A549 (cell line): ENCODE measurements at regions not wholly inside any gene's neighbourhood (a gene's known extent, or its start where the extent isn't known, plus 50 kb on each side); places are given as distances from the start of the nearest gene placed in this dataset.
A peak's percentile ranks its signal among the peaks of the same experiment; 100 is the strongest.

Experiments used
- ATAC-seq, 2 experiments: fragments of 200-7000 bp in 1 of 2; fragments of >200 bp in 1 of 2; cut with Nextera tagmentation in 1 of 2; cut with Tn5 transposase in 1 of 2; 3 replicates each; pipeline versions ENCODE4 v1.8.0 to v1.9.1; 2018 to 2020; ENCODE audit warnings: mild to moderate bottlenecking in 1 of 2, moderate library complexity in 1 of 2
- CTCF ChIA-PET: fragments of 300-600 bp; sonication (Branson Sonifier 250); formaldehyde crosslinking; extraction: SDS; loops from one replicate; lab custom pipeline; 2021; ENCODE audit warnings: antibody characterized with exemption, inconsistent platforms; lab: Yijun Ruan, JAX
- POLR2A ChIA-PET: fragments of 350-600 bp; formaldehyde crosslinking; extraction: SDS; loops from one replicate; lab custom pipeline; 2021; ENCODE audit warnings: antibody characterized with exemption, inconsistent platforms; lab: Yijun Ruan, JAX
- DNase-seq, 2 experiments: peaks; one replicate each; pipeline versions ENCODE4 v3.0.0 to v3.0.0-alpha.2; 2011 to 2016; ENCODE audit warnings: low read depth in 1 of 2, low spot score in 1 of 2
- FAIRE-seq: peaks from 2 replicates; lab custom pipeline; 2011; peaks lifted over from hg19 to GRCh38; lab: Jason Lieb, UNC
- H3K27ac ChIP-seq, 2 experiments: fragments of >200 bp; sonication (Bioruptor Twin); formaldehyde crosslinking; 3 replicates each; pipeline ENCODE4 v1.5.1; 2016 to 2017
- H3K4me1 ChIP-seq: fragments of >200 bp; sonication (Bioruptor Twin); formaldehyde crosslinking; 3 replicates; pipeline ENCODE4 v1.6.1; 2016
- H3K4me2 ChIP-seq: fragments of >200 bp; sonication (Bioruptor Twin); formaldehyde crosslinking; 3 replicates; pipeline ENCODE4 v1.6.1; 2016
- H3K4me3 ChIP-seq: fragments of >200 bp; sonication (Bioruptor Twin); formaldehyde crosslinking; 3 replicates; pipeline ENCODE4 v1.5.1; 2016
- H3K9me3 ChIP-seq: fragments of >200 bp; sonication (Bioruptor Twin); formaldehyde crosslinking; 3 replicates; pipeline ENCODE4 v1.6.1; 2016
- BHLHE40 ChIP-seq: IDR thresholded peaks from 2 replicates; pipeline ENCODE4 v1.6.1; 2012; ENCODE audit warnings: low read depth, low read length, inconsistent platforms
- CEBPB ChIP-seq, 2 experiments: fragments of >200 bp in 1 of 2; sonication (Bioruptor Twin) in 1 of 2; formaldehyde crosslinking in 1 of 2; IDR thresholded peaks; 2 replicates each; pipeline ENCODE4 v1.6.1; 2012 to 2016
- CHD2 ChIP-seq: fragments of 150-350 bp; IDR thresholded peaks from 2 replicates; pipeline ENCODE4 v1.6.1; 2014; ENCODE audit warnings: low read length; ENCODE audit not compliant: partially characterized antibody
- CHD4 ChIP-seq: fragments of 200-600 bp; sonication (generic); IDR thresholded peaks from 2 replicates; pipeline ENCODE4 v1.6.1; 2016; ENCODE audit warnings: antibody characterized with exemption, mild to moderate bottlenecking, borderline replicate concordance
- EHF ChIP-seq: fragments of 250-450 bp; sonication (Bioruptor Pico); IDR thresholded peaks from 2 replicates; pipeline ENCODE4 v1.5.0; 2020; ENCODE audit warnings: mild to moderate bottlenecking
- EHMT2 ChIP-seq: fragments of 200-600 bp; sonication (generic); IDR thresholded peaks from 2 replicates; pipeline ENCODE4 v1.6.1; 2016; ENCODE audit warnings: antibody characterized with exemption, low read depth, mild to moderate bottlenecking, moderate library complexity
- ESRRA ChIP-seq: fragments of 150-350 bp; IDR thresholded peaks from 2 replicates; pipeline ENCODE4 v1.6.1; 2014; ENCODE audit warnings: mild to moderate bottlenecking, low read length, borderline replicate concordance
- GATA3 ChIP-seq: IDR thresholded peaks from 2 replicates; pipeline ENCODE4 v1.6.1; 2012; ENCODE audit warnings: borderline replicate concordance
- HOXB13 ChIP-seq: fragments of 250-450 bp; sonication (Bioruptor Pico); IDR thresholded peaks from 2 replicates; pipeline ENCODE4 v1.5.0; 2020; ENCODE audit warnings: low read depth, mild to moderate bottlenecking, moderate library complexity
- MAFK ChIP-seq: fragments of 450-650 bp; IDR thresholded peaks from 2 replicates; pipeline ENCODE4 v1.6.1; 2014; ENCODE audit not compliant: partially characterized antibody
- PHF8 ChIP-seq: fragments of 200-600 bp; sonication (generic); IDR thresholded peaks from 2 replicates; pipeline ENCODE4 v1.6.1; 2016; ENCODE audit warnings: low read depth, mild to moderate bottlenecking, antibody characterized with exemption, moderate library complexity, borderline replicate concordance
- RAD21 ChIP-seq, 2 experiments: fragments of >200 bp in 1 of 2; sonication (Bioruptor Twin) in 1 of 2; formaldehyde crosslinking in 1 of 2; IDR thresholded peaks in 1 of 2; conservative IDR thresholded peaks in 1 of 2; 2 replicates in 1 of 2; 3 replicates in 1 of 2; pipeline ENCODE4 v1.6.1; 2012 to 2018; ENCODE audit warnings: inconsistent platforms in 1 of 2
- RARB ChIP-seq: fragments of 250-450 bp; sonication (Bioruptor Pico); IDR thresholded peaks from 2 replicates; pipeline ENCODE4 v1.8.0; 2021; ENCODE audit warnings: mild to moderate bottlenecking, moderate library complexity
- RFX5 ChIP-seq: fragments of 450-650 bp; IDR thresholded peaks from 2 replicates; pipeline ENCODE4 v1.7.1; 2014; ENCODE audit warnings: antibody characterized with exemption, mild to moderate bottlenecking, moderate library complexity
- TFCP2L1 ChIP-seq: fragments of 250-450 bp; sonication (Bioruptor Pico); IDR thresholded peaks from 2 replicates; pipeline ENCODE4 v1.5.0; 2021; ENCODE audit warnings: mild to moderate bottlenecking
- WGBS: methylation state at CpG from one replicate; pipeline ENCODE4 v1.1.6; 2017; ENCODE audit errors: missing lambda C conversion rate; 5-methylcytosine and 5-hydroxymethylcytosine counted together
- TF ChIP-seq, protein P1 (sequence below): fragments of >200 bp; sonication (Bioruptor Twin); formaldehyde crosslinking; IDR thresholded peaks from 3 replicates; pipeline ENCODE4 v1.5.1; 2016
- TF ChIP-seq, protein P2 (sequence below): fragments of >200 bp; sonication (Bioruptor Twin); formaldehyde crosslinking; IDR thresholded peaks from 2 replicates; pipeline ENCODE4 v1.6.1; 2016

DNA sequence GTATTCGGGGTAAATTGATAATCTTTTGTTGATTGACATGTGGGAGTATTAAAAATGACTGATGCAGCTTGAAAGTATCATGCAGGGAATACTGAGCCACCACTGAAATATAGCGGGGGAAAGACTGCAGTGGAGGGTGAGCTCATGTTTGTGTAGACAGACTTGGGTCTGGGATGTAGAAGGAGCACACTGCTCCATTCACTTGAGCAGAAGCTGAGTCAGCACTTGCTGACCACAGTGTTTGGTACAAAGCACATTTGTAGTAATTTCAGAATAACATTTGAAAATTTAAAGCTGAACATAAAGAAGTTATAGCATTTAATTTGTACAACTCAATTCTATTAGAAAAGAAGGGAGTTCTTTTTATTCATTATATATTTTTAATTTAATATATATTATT is 304.3 kb upstream of the PRICKLE1 start:
- no peak overlapping the region for H3K4me2 ChIP-seq
- no peak overlapping the region for H3K27ac ChIP-seq
- WGBS, result 45% methylated on average over 2 of the region's 2 CpGs
- no peak for DNase-seq
- TF ChIP-seq RARB (CRISPR knock-in tag) (no peak), MAFK (peak; percentile 87), CHD4 (no peak)
- FAIRE-seq, result no peak
- H3K4me1 ChIP-seq, result no peaks in the 10 kb centered on the region
- H3K4me3 ChIP-seq, result no peak overlapping the region
- ChIA-PET POLR2A (no interaction called here), CTCF (interaction anchor here (0.6 kb wide), 1 partner anchor 217 kb away, joined by 3 read pairs; no protein-coding TSS in a partner anchor)
- no peak for ATAC-seq
- 0 out of 3 replicates have a peak, but pooled peaks cover 3% of the 10 kb centered on the region for H3K9me3 ChIP-seq

DNA sequence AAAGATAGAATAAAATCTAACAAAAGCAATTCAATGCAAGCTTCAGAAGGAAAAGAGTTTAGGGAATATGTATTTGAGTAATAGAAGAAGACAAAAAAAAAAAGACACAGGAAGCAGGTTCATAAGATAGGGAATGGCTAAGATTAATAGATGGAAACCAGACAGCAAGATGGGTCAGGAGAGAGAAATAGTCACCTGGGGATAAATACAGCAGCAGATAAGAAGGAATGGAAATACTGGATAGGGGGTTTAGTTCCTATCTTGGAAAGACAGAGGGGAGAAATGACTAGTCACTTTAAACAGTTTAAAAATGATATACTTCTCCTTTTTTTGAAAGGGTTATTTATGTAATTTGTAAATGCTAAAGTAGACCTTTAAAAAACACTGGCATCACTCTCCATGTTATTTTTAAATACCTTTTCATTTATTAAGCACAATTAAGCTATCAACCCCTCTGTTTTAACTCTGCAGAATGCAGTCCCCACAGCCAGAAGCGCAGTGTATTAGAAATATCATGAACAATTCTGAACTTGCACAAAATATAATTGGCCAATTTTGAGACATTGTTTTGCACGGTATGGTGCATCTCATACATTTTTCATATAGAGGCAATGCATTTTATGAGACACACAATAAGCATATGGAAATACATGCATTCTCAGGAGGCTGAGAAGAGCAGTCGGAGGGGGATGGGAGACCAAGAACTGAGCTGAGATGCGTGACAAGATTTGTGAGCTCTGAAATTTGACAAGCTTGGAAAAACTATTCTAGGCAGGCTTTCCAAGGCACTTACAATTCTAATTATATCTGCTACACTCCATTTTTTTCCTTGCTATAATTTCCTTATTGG is 303.4 kb upstream of the PRICKLE1 start:
- no peak for FAIRE-seq
- Histone ChIP-seq H3K4me2 (no peak overlapping the region), H3K4me1 (no peaks in the 10 kb centered on the region), H3K9me3 (0 out of 3 replicates have a peak, but pooled peaks cover 6% of the 10 kb centered on the region), H3K4me3 (no peak overlapping the region), H3K27ac (no peak overlapping the region)
- DNase-seq, result no peak
- WGBS, result 34% methylated on average over 4 of the region's 4 CpGs
- ChIA-PET POLR2A (no interaction called here), CTCF (no interaction called here)
- ATAC-seq, result no peak
- TF ChIP-seq, protein P1, sequence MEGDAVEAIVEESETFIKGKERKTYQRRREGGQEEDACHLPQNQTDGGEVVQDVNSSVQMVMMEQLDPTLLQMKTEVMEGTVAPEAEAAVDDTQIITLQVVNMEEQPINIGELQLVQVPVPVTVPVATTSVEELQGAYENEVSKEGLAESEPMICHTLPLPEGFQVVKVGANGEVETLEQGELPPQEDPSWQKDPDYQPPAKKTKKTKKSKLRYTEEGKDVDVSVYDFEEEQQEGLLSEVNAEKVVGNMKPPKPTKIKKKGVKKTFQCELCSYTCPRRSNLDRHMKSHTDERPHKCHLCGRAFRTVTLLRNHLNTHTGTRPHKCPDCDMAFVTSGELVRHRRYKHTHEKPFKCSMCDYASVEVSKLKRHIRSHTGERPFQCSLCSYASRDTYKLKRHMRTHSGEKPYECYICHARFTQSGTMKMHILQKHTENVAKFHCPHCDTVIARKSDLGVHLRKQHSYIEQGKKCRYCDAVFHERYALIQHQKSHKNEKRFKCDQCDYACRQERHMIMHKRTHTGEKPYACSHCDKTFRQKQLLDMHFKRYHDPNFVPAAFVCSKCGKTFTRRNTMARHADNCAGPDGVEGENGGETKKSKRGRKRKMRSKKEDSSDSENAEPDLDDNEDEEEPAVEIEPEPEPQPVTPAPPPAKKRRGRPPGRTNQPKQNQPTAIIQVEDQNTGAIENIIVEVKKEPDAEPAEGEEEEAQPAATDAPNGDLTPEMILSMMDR, result no peak
- no peak for TF ChIP-seq RARB (CRISPR knock-in tag)
- TF ChIP-seq CEBPB (IDR thresholded peaks at IDR 0.05), result no peak
- TF ChIP-seq CHD2, result no peak
- TF ChIP-seq GATA3, result no peak
- TF ChIP-seq RFX5, result no peak

DNA sequence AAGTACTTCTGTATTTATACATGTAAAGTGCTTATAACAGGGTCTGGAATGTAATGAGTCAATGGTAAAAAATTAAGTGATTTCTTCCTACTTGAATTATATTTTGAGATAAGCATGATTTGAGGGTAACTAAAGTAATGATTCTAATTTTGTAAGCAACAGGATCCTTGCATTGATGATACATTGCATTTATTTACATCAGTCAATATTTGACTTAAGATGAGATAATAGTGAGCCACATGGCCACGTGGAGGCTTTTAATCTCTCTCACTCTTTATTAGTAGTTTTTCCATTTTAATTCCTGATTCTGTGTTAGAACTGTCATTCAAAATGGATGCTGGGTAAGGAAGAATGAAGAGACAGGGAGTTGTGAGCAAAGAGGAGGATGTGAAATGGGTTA is 298.1 kb upstream of the PRICKLE1 start:
- CTCF ChIA-PET, result no interaction called here
- H3K4me2 ChIP-seq, result 0 out of 3 replicates have a peak overlapping the region, but pooled peaks have one; percentile 2
- no peak overlapping the region for H3K27ac ChIP-seq
- H3K9me3 ChIP-seq, result 0 out of 3 replicates have a peak, but pooled peaks cover 6% of the 10 kb centered on the region
- no peak overlapping the region for H3K4me3 ChIP-seq
- H3K4me1 ChIP-seq, result 0 out of 3 replicates have a peak, but pooled peaks cover 3% of the 10 kb centered on the region
- 0% methylated on average over 1 of the region's 1 CpG for WGBS
- no peak for DNase-seq
- POLR2A ChIA-PET, result no interaction called here
- TF ChIP-seq HOXB13 (CRISPR knock-in tag) (no peak), ESRRA (no peak), RAD21 (conservative IDR thresholded peaks at IDR 0.05 in 1 of 2, IDR thresholded peaks at IDR 0.05 in 1 of 2) (no peak), GATA3 (no peak), TFCP2L1 (CRISPR knock-in tag) (no peak), EHMT2 (no peak), CHD4 (no peak)
- TF ChIP-seq, all 56 proteins: peak for 0
- no peak for ATAC-seq
- FAIRE-seq, result no peak

DNA sequence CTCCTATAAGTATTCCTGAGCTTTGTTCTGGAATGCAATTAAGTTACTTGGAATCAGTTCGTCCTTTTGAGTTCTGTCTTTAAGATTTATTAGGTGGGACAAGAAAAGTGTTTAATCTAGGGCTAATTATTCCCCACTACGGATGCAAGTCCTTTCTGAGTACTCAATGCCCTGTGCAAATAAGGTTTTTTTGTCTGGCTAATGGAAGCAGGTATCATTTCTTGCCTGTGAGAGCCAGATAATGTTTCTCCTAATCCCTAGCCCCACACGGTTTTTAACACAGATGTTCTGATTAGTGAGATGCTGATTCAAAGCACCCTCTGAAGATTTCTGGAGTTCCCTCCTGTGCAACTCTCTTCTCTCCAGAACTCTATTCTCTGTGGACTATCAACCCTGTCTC is 296.6 kb upstream of the PRICKLE1 start:
- Histone ChIP-seq H3K4me3 (no peak overlapping the region), H3K27ac (no peak overlapping the region)
- POLR2A ChIA-PET, result no interaction called here

More for the DNA sequence above, 296.6 kb upstream of the PRICKLE1 start:
- CTCF ChIA-PET, result no interaction called here
- Histone ChIP-seq H3K4me1 (0 out of 3 replicates have a peak, but pooled peaks cover 3% of the 10 kb centered on the region), H3K4me2 (no peak overlapping the region)
- 10% methylated on average over 3 of the region's 3 CpGs for WGBS
- ATAC-seq, result no peak
- no peak for DNase-seq
- no peak for FAIRE-seq
- no peak for TF ChIP-seq EHF (CRISPR knock-in tag)
- TF ChIP-seq, protein P2, sequence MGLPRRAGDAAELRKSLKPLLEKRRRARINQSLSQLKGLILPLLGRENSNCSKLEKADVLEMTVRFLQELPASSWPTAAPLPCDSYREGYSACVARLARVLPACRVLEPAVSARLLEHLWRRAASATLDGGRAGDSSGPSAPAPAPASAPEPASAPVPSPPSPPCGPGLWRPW, result no peak
- TF ChIP-seq PHF8, result no peak
- no peak for TF ChIP-seq BHLHE40
- TF ChIP-seq, all 56 proteins: peak for 0
- 0 out of 3 replicates have a peak, but pooled peaks cover 6% of the 10 kb centered on the region for H3K9me3 ChIP-seq
